GM12891 (cell line): ENCODE measurements at regions not wholly inside any gene's neighbourhood (a gene's known extent, or its start where the extent isn't known, plus 50 kb on each side); places are given as distances from the start of the nearest gene placed in this dataset.

Experiments used
- PAX5 ChIP-seq: IDR thresholded peaks from 2 replicates; pipeline ENCODE4 v1.6.1; 2011; ENCODE audit warnings: low read length, moderate library complexity, mild to moderate bottlenecking; ENCODE audit not compliant: insufficient read depth, severe bottlenecking
- POLR2A ChIP-seq: IDR thresholded peaks from 2 replicates; pipeline ENCODE4 v1.6.1; 2011; ENCODE audit warnings: low read depth, low read length, control low read depth
- POLR2AphosphoS5 ChIP-seq: IDR thresholded peaks from 2 replicates; pipeline ENCODE4 v1.6.1; 2011; ENCODE audit warnings: low read depth, low read length, control low read depth
- TAF1 ChIP-seq: IDR thresholded peaks from 2 replicates; pipeline ENCODE4 v1.6.1; 2011; ENCODE audit warnings: low read depth, low read length, control low read depth

GRCh38 chr6:149261364-149262040 is 56.0 kb upstream of the TAB2 start:
- TF ChIP-seq TAF1, result no peak
- no peak for TF ChIP-seq POLR2A
- TF ChIP-seq POLR2AphosphoS5, result no peak
- TF ChIP-seq PAX5, result no peak
